ENCODE measurements at regions not wholly inside any gene's neighbourhood (a gene's known extent, or its start where the extent isn't known, plus 50 kb on each side); places are given as distances from the start of the nearest gene placed in this dataset.

DNA sequence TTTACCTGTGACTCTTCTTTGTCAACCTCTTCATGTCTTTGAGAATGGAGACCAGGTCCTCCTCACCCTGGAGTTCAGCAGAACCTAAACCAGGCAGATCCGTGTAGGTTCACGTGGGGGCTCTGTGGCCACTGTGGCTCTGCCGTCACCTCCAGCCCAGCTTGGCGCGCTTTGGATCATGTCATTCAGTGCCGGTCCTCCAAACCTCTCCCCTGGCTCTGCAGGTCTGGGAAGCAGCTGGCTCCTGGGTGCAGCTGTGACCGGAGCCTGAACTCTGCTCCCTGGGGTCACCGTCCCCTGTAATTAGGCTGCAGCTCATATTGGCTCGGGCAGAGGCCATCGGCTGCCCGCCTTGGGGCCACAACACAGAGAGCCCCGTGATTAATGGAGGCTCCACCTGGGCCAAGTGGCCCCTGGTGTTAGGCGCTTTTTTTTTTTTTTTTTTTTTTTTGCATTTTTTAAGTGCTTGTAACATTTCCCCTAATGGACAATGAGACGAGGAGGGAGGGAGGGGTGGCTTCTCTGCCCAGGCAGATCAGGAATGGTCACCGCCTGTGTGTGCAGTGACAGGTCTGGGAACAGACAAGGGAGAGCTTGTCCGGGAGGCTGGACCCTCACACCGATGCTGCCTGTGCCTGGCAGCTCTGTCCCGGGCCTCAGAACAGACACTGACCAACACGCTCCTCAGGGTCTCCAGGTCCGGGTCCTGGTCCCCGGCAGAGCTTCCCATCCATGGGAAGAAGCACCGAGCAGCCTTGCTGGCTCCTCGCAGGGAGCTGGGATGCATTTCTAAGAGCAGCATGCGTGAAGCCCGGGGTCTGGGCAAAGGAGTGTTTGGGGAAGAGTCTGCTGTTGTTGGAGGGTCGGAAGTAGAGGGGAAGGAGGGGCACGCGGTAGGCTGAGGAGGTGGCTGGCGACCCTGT, 247.9 kb downstream of the SEC14L1 start:
- no peak for DNase-seq
- H3K36me3 ChIP-seq = peaks cover 0 to 4% (median 0%) of the 10 kb centered on the region in 4 donors
- H3K27ac ChIP-seq = peak overlapping the region; percentile 26 to 98 (median 93)
- no peaks in the 10 kb centered on the region for H3K27me3 ChIP-seq
- H3K4me1 ChIP-seq = peaks cover 90 to 98% (median 95%) of the 10 kb centered on the region in 4 donors
- WGBS, 5 donors = 43 to 61% (median 59%) methylated on average over 25 to 29 of the region's 29 CpGs
- intact Hi-C loops (cut with DNase I; ENCODE audit: low total_unique reads) = no loop called here
- peak overlapping the region in 3 of 4 donors; percentile 3 to 28 (median 16) for H3K4me3 ChIP-seq
- TF ChIP-seq POLR2AphosphoS5 (IDR thresholded peaks at IDR 0.05) (no peak), POLR2A (IDR thresholded peaks at IDR 0.05) (no peak), EP300 (IDR thresholded peaks at IDR 0.05) (no peak)
- TF ChIP-seq, protein P1, sequence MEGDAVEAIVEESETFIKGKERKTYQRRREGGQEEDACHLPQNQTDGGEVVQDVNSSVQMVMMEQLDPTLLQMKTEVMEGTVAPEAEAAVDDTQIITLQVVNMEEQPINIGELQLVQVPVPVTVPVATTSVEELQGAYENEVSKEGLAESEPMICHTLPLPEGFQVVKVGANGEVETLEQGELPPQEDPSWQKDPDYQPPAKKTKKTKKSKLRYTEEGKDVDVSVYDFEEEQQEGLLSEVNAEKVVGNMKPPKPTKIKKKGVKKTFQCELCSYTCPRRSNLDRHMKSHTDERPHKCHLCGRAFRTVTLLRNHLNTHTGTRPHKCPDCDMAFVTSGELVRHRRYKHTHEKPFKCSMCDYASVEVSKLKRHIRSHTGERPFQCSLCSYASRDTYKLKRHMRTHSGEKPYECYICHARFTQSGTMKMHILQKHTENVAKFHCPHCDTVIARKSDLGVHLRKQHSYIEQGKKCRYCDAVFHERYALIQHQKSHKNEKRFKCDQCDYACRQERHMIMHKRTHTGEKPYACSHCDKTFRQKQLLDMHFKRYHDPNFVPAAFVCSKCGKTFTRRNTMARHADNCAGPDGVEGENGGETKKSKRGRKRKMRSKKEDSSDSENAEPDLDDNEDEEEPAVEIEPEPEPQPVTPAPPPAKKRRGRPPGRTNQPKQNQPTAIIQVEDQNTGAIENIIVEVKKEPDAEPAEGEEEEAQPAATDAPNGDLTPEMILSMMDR (IDR thresholded peaks at IDR 0.05) = no peak
- no peaks in the 10 kb centered on the region for H3K9me3 ChIP-seq

DNA sequence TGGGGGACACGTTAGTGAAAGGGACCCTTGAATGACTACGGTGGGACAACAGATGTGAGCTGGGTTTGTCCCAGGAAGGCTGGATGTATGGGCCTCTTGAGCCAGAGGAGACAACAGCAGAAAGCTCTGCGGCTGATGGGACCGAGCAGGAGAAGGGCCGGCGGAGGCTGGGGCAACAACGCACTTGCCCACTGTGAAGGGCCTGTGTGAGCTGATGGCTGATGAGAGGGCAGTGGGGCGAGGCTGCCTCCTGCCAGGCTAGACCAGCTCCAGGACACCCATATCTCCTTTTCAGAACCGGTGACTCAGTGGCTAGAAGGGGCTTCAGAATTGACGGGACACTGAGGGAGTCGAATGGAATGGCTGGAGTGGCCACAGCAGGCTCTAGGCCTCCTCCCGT, 250.1 kb downstream of the SEC14L1 start:
- Histone ChIP-seq H3K36me3 (no peaks in the 10 kb centered on the region), H3K4me1 (peaks cover 92 to 98% (median 95%) of the 10 kb centered on the region in 4 donors), H3K9me3 (no peaks in the 10 kb centered on the region), H3K27me3 (no peaks in the 10 kb centered on the region), H3K4me3 (no peak overlapping the region), H3K27ac (peak overlapping the region; percentile 43 to 92 (median 87))
- no peak for DNase-seq
- WGBS, 5 donors = 82 to 93% (median 87%) methylated on average over 11 to 12 of the region's 12 CpGs
- intact Hi-C loops (cut with DNase I; ENCODE audit: low total_unique reads) = no loop called here
- TF ChIP-seq POLR2AphosphoS5 (IDR thresholded peaks at IDR 0.05) (no peak), POLR2A (IDR thresholded peaks at IDR 0.05) (no peak), EP300 (IDR thresholded peaks at IDR 0.05) (no peak)
- TF ChIP-seq, protein P1 (IDR thresholded peaks at IDR 0.05) = no peak

DNA sequence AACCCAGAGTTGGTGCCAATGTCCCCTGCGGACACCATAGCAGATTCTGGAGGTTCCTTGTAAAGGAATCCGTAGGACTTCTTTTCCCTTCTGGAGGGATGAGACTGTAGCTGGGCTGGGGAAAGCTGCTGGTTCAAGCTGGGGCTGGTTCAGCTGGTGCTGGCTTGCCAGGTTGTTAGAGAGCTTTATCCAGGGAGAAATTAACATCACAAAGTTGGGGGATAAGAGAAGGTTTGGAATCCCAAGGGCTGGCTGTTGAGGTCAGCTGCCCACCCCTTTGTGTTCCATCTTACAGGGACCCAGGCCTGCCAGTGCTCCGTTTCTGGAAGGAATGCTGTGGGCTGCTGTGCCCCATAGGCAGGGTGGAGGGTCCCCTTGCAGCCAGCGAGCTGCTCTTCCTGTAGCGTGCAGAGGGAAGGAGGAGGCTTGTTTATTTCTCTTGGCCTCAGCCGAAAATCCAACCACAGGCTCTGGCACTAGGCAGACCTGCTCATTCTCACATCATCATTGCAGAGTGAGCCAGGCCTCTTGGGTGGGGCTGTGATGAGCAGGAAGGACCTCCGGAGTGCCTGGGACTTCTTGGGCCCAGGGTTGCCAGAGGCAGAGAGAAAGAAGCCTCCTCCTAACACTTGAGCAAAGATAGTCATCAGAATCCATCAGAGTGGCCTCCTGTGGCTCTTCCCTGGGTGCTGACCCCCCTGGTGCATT, 251.1 kb downstream of the SEC14L1 start:
- intact Hi-C loops (cut with DNase I; ENCODE audit: low total_unique reads) = no loop called here
- Histone ChIP-seq H3K36me3 (no peaks in the 10 kb centered on the region), H3K9me3 (no peaks in the 10 kb centered on the region), H3K4me1 (peaks cover 88 to 98% (median 93%) of the 10 kb centered on the region in 4 donors), H3K27ac (peak overlapping the region; percentile 80 to 92 (median 87)), H3K27me3 (no peaks in the 10 kb centered on the region), H3K4me3 (no peak overlapping the region)
- DNase-seq = peak in 1 of 2 donors; percentile 76
- 29 to 61% (median 35%) methylated on average over 3 to 7 of the region's 7 CpGs for WGBS, 5 donors
- TF ChIP-seq EP300 (IDR thresholded peaks at IDR 0.05) (no peak), POLR2AphosphoS5 (IDR thresholded peaks at IDR 0.05) (peak in 2 of 3 donors; percentile 21 to 48)

DNA sequence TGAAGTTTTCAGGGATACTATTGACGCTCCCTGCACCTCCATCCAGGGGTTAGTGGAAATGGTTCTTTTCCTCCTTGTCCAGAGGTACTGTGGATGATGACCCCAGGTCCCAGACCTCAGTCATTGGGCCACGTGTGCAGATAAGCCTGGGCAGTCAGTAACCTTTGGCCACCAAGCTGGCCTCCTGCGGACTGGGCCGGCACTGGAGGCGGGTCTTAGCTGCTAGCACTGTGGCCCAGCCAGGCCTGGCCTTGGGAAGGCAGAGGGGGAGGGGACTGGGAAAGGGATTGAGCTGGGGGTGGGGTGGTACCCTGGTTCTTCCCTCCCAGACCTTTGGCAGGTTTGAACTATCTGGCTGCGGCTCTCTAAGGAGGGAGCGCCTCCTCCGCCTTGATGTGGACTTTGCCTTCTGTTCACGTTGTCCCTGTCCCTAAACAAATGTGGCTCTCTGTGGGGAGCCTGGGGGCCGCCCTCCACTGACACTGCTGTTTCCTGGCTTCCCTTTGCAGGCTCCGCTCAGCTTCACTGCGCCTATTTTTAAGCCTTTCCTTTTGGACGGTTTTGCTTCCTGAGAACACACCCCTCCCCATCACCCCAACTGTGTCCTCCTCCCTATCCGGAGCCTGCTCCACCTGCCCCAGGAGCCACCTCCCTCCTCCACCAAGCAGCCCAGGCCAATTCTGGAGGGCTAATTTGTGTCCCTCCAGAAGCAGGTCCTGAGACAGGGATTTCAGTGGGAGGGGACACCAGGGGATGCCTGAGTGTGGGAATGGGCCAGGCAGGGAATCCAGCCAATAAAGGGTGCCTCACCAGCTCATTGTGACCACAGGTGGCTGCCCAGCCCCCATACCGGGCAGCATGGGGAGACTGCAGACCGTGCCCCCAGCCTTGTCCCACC, 251.9 kb downstream of the SEC14L1 start:
- peaks cover 83 to 98% (median 90%) of the 10 kb centered on the region in 4 donors for H3K4me1 ChIP-seq
- intact Hi-C loops (cut with DNase I; ENCODE audit: low total_unique reads) = no loop called here
- H3K27me3 ChIP-seq = no peaks in the 10 kb centered on the region
- H3K9me3 ChIP-seq = no peaks in the 10 kb centered on the region
- H3K4me3 ChIP-seq = no peak overlapping the region
- TF ChIP-seq, protein P1 (IDR thresholded peaks at IDR 0.05) = no peak
- TF ChIP-seq EP300 (IDR thresholded peaks at IDR 0.05) (no peak), POLR2A (IDR thresholded peaks at IDR 0.05) (no peak), POLR2AphosphoS5 (IDR thresholded peaks at IDR 0.05) (no peak)
- no peaks in the 10 kb centered on the region for H3K36me3 ChIP-seq
- H3K27ac ChIP-seq = peak overlapping the region; percentile 80 to 92 (median 87)
- DNase-seq = peak; percentile 63 to 74
- WGBS, 5 donors = 17 to 32% (median 19%) methylated on average over 15 to 16 of the region's 16 CpGs

Measured in stomach (tissue), 8 donors.